NCI-H1930 (cell line): ENCODE measurements at regions not wholly inside any gene's neighbourhood (a gene's known extent, or its start where the extent isn't known, plus 50 kb on each side); places are given as distances from the start of the nearest gene placed in this dataset.

Source experiments
- DNase-seq, 2 experiments: peaks; one replicate each; lab custom pipeline; 2025; lab: John Stamatoyannopoulos, UW

DNA sequence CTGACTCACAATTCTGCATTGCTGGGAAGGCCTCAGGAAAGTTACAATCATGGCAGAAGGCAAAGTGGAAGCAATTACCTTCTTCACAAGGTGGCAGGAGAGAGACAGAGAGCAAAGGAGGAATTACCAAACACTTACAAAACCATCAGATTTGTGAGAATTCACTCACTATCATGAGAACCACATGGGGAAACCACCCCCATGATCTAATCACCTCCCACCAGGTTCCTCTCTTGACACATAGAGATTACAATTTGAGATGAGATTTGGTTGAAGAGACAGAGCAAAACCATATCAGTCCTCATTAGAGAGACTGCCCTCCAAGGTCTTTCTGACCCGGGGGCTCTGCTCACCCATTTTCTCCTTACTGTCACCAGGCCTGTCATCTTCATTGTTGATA, 1582.3 kb upstream of the TMEM132C start:
- no peak for DNase-seq

DNA sequence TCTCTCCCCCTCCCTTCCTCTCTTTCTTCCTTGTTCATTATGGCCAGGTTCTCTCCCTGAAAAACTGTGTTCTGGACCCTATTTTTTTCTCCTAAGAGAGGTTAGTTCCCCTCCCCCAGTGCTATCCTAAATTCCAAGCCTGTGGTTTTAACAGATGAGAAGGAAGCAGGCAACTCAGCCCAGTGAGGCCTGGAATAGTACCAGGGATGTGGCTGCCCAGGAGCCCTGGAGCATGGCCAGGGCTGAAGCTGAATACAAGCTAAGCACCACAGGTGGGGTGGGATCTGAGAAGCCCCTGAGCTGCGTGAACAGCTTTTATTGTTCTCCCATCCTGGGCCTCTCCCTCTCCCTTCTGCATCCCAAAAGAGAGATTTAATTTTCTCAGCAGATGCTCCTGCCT, 1581.3 kb upstream of the TMEM132C start:
- DNase-seq, result no peak

GRCh38 chr12:126688556-126688955, 1578.4 kb upstream of the TMEM132C start:
- DNase-seq, result no peak

DNA sequence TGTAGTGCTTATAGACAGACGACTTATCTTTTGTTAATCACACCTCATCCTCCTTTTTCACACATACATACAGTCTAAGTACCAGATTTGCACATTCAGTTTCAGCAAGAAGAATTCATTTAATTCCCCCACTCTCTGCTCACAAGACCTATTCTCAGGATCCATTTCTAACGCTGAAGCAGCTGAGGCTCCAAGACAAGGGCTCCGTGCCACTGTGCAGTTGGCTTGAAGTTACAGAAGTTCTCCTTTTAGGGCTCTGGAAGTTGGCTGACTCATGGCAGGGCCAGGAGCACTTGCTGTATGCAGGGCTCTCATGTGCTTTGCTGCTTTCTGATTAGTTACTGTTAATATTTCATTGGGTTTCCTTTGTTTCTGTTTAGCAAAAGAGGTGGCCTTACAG, 1566.9 kb upstream of the TMEM132C start:
- DNase-seq, result no peak

GRCh38 chr12:126704609-126705008, 1562.4 kb upstream of the TMEM132C start:
- no peak for DNase-seq

- no peak for DNase-seq
Observed at GRCh38 chr12:126706300-126706699, 1560.7 kb upstream of the TMEM132C start.

- no peak for DNase-seq
Observed at GRCh38 chr12:126708492-126708896, 1558.5 kb upstream of the TMEM132C start.

- DNase-seq, result no peak
Observed at GRCh38 chr12:126718365-126718764, 1548.6 kb upstream of the TMEM132C start.

DNA sequence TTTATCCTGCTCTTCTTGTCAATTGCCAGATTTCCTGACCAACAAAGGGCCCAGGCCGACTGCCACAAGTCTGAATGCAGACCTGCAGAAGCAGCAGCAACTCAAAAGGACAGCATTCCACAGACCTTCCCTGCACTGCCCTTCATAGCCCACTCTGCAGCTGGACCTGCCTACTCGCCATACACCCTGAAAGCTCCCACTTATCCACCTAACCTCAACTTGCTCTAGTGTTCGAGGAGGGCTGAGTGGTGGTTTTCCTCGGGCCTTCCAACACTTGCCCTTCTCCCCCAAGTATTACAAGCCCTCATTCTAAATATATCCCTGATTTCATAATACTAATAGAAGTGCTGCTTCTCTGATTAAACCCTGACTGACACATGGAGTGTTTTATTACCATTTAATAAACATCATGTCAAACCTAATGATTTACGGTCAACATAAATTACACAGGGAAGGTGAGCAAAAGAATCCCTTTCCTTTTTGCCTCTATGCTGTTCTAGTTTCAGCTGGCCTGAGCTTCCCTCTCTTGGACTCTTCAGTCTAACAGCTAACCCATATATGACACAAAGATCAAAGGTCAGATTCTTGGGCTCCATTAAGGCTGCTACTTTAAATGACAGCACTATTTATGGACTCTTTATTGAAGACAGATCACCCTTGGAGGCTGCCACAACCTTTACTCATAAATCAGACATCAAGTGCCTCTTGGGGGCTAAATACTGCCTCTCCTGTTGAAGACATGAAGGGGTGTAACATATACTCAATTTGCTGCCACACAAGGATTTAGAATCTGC, 1546.9 kb upstream of the TMEM132C start:
- no peak for DNase-seq

- no peak for DNase-seq
Observed at GRCh38 chr12:126726481-126727217, 1540.3 kb upstream of the TMEM132C start.

- no peak for DNase-seq
Observed at GRCh38 chr12:126727218-126728075, 1539.5 kb upstream of the TMEM132C start.

DNA sequence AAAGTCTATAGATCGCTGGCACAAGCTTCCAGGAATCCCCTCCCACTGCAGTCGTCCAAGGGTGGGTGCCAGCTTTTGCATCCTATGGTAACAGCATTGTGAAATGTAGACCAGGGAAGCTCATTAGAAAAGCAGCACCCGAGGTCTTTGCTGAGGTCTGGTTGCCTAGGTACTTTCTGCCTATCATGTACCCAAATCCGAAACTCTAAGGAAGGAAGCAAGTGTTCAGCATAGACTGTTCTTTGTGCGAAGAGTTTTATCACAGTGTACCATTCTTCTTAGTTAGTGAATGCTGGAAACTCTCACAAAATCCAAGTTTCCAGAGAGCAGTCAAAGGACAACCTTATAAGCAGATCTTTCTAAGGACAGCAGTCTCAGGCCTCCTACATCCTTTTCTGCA, 1532.7 kb upstream of the TMEM132C start:
- DNase-seq, result no peak

GRCh38 chr12:126734710-126735109, 1532.3 kb upstream of the TMEM132C start:
- no peak for DNase-seq

- DNase-seq, result no peak
Observed at GRCh38 chr12:126741536-126742240, 1525.3 kb upstream of the TMEM132C start.

DNA sequence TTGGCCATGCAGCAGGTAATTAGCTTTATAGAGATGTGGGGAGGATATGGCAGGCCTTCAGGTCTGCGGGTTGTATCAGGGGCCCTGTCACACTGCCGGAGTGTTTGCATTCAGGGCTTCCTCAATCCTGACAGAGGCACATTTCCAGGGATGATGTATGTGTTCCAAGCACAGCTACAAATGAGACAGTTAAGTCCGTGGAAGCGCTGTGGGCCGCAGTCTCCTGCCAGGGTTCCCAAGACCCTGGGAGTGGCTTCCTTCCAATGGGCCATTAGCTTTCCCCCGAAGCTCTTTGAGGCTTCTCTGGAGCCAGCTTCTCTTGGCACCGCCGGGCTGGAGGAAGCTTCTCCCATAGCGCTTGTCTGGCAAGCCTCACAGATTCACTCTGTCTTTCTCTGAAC, 1524.7 kb upstream of the TMEM132C start:
- DNase-seq, result no peak

DNA sequence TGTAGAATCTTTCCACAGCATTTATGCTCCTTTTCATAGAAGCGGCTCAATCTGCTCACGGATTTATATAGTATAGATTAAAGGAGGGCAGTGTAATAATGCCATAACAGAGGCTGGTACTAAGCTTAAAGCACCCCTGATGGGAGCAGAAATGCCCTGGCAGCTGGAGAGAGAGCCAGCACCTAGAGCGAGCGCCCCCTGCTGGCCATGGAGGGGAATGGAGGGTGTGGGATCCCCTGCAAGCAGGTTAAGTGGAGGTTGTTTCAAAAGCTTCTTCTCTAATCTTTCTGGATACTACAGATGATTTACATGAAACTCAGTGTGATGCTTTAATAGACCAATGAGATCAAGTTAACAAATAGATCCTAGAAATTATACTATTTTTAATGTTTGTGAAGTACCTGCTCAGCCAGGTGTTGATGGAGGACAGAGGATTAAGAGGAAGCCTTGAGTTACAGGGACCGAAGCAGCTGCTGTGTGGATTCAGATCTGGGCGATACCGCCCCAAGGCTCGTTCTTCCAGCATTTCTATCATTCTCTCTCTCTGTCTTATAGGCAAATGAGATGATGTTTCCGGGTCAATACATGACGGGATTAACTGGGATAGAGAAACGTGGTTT, 1519.3 kb upstream of the TMEM132C start:
- no peak for DNase-seq

DNA sequence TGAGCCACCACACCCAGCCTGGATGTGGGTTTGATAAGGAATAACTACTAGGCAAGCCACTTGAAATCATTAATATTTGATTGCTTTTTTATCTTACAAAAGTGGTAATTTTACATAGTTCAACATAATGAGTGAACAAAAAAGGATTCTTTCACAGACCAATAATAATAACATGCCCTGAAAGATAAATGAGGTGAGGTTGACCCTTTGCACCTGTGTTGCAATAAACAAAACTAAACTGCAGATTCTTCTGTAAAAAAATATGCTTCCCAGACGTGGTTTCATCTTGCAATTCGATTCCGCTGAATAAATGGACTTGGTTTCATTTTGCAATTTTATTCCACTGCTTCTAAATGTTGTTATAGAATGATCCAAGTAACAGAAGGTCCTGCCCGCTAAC, 1514.9 kb upstream of the TMEM132C start:
- no peak for DNase-seq

- no peak for DNase-seq
Observed at GRCh38 chr12:126757326-126757725, 1509.6 kb upstream of the TMEM132C start.

- no peak for DNase-seq
Observed at GRCh38 chr12:126760092-126760491, 1506.9 kb upstream of the TMEM132C start.

DNA sequence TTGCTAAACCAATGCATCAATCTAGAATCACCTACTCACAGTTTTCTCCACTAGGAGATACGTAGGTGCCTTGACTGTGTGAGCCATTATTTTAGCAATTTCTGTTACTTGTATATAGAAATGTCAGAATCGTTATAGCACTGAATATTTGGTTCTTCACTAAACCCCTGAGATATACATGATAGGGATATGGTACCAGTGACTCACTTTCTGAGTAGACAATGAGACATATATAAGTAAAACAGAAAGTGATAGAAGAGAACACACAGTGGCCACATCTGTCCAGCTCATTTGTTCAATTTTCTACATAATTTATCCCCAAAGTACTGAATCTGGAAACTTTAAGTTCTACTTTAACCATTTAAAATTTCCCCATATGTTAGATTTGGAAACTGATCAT, 1505.5 kb upstream of the TMEM132C start:
- DNase-seq, result no peak

GRCh38 chr12:126762150-126762549, 1504.8 kb upstream of the TMEM132C start:
- DNase-seq, result no peak
